Stimulated activated effector memory CD8-positive, alpha-beta T cell treated with anti-CD3 and anti-CD28 coated beads, Interleukin-12 subunit alpha, Interleukin-12 subunit beta, amount 100 ng/mL, for 72 hours (primary cell): ENCODE measurements at regions not wholly inside any gene's neighbourhood (a gene's known extent, or its start where the extent isn't known, plus 50 kb on each side); places are given as distances from the start of the nearest gene placed in this dataset.
A peak's percentile ranks its signal among the peaks of the same experiment; 100 is the strongest.

Source experiments
- ATAC-seq: fragments of 150-1000 bp; cut with Tn5 transposase; 2 replicates; pipeline ENCODE4 v1.10.0; 2021
- DNase-seq, 2 donors: peaks; one replicate each; pipeline ENCODE4 v3.0.0; 2021 to 2022; ENCODE audit warnings: low spot score in 2 of 2
- H3K27ac Mint-ChIP-seq: one replicate; pipeline ENCODE4 v1.8.0; 2022; ENCODE audit warnings: mild to moderate bottlenecking, mixed read lengths
- H3K36me3 Mint-ChIP-seq: one replicate; pipeline ENCODE4 v1.8.0; 2022; ENCODE audit warnings: mild to moderate bottlenecking, mixed read lengths
- H3K4me1 Mint-ChIP-seq: one replicate; pipeline ENCODE4 v1.8.0; 2022; ENCODE audit warnings: mixed read lengths
- H3K4me3 Mint-ChIP-seq: one replicate; pipeline ENCODE4 v1.8.0; 2022; ENCODE audit warnings: mild to moderate bottlenecking, mixed read lengths
- H3K9me3 Mint-ChIP-seq: one replicate; pipeline ENCODE4 v1.8.0; 2022; ENCODE audit warnings: mixed read lengths

DNA sequence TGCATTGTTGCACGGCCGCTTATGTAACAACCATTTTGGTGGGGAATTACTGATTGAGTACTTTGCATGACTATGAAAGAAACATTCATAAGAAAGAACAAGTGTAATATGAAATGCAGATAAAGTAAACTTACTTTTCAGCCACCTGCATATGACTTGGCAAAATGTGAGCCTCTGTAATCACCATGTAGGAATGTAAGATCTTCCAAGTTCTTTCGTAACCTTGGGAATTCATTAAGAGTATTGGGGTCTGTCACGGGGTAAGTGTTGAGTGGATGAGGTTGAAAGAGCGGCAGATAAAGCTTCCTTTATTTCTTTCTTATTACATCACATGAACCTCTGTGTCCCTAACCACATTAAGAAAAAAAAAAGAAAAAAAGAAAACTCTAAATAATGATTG, 348.5 kb upstream of the NR3C2 start:
- Mint-ChIP-seq H3K27ac (no peak overlapping the region), H3K36me3 (no peaks in the 10 kb centered on the region), H3K9me3 (no peaks in the 10 kb centered on the region), H3K4me1 (no peaks in the 10 kb centered on the region), H3K4me3 (no peak overlapping the region)
- ATAC-seq = no peak
- DNase-seq = no peak

DNA sequence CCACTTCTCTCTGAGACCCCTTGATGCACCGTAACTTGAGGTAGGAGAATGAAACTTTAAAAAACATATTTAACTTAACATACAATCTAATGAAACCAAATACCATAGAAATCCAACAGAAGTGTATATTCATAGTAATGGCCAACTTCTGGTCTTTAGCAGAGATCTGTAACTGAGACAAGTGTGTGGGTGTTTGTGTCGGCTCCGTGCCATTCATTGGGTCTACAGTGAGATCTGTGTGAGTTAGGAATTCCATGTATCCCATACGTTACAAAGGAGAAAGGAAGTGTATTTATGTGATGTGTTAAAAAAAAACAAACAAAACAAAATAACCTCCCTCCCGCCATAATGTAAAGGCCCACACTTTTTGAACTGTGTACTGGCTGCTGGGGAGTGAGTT, 348.0 kb upstream of the NR3C2 start:
- no peaks in the 10 kb centered on the region for H3K4me1 Mint-ChIP-seq
- ATAC-seq (no peak), DNase-seq (no peak)
- no peak overlapping the region for H3K4me3 Mint-ChIP-seq
- no peaks in the 10 kb centered on the region for H3K9me3 Mint-ChIP-seq
- no peak overlapping the region for H3K27ac Mint-ChIP-seq
- no peaks in the 10 kb centered on the region for H3K36me3 Mint-ChIP-seq

DNA sequence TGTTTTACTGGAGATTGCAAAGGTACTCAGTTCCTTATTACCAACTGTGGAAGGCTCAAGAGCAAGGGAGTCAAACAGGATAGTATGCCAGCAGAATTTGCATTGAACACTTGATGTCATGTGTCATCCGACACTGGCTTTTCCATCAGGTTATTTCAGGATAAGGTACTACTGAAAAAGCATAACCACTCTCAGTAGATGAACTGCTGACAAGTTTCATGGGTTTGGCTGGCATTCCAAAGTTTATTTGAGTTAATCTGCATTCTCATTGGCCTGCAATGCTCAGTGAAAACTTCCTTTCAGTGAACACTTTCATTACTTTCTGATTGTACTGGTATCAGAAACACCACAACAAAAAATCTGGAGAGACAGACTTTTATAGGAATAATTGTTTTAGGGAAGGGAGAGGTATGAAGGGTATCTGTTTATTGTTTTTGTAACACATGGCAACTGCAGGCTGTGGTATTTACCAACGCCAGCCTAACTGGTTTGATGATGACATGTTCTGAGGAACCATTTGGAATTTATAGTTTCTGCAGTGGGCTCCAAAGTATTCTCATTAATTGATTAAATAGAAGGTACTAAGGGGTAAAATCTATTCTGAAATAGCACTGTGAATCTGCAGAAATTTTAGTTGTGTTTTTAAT, 345.7 kb upstream of the NR3C2 start:
- no peaks in the 10 kb centered on the region for H3K36me3 Mint-ChIP-seq
- no peak overlapping the region for H3K27ac Mint-ChIP-seq
- no peaks in the 10 kb centered on the region for H3K9me3 Mint-ChIP-seq
- H3K4me1 Mint-ChIP-seq = no peaks in the 10 kb centered on the region
- no peak for ATAC-seq
- no peak overlapping the region for H3K4me3 Mint-ChIP-seq
- no peak for DNase-seq

DNA sequence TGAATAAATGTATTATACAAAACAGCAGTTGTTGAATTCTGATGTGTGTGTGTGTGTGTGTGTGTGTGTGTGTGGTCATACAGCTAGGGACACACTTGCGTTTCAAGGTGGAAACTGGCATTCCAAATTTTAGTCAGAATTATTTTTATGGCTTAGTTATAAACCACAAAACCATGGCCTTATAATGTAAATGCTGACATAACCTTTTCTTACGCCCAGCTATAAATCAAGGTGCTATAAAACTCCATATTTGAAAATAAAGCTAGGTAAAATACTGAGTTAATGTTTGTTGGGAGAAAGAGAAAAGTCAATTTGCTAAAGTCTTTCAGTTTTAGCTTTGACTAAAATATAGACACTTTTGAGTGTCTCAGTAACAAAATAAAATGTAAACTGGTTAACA, 345.1 kb upstream of the NR3C2 start:
- H3K4me1 Mint-ChIP-seq = no peaks in the 10 kb centered on the region
- ATAC-seq (no peak), DNase-seq (no peak)
- H3K36me3 Mint-ChIP-seq = no peaks in the 10 kb centered on the region
- no peak overlapping the region for H3K4me3 Mint-ChIP-seq
- no peaks in the 10 kb centered on the region for H3K9me3 Mint-ChIP-seq
- H3K27ac Mint-ChIP-seq = no peak overlapping the region

DNA sequence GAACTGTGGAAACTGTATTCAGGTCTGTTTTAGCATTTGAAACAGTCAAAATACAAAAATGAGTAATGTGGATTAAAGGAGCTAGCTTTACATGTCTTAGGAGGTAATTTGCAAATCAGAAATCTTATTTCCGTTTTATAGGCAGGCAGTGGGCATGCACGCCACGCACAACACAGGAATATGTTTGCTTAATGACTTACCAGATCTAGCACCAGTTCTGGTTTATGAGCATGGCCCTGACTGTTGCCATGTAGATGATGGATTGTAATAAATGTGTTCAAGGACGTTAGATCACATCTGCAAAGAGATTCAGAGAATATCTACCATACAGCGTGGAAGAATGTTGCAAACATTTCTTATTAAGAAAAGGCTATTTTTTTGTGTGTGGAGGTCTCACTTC, 344.5 kb upstream of the NR3C2 start:
- no peaks in the 10 kb centered on the region for H3K4me1 Mint-ChIP-seq
- H3K36me3 Mint-ChIP-seq = no peaks in the 10 kb centered on the region
- H3K27ac Mint-ChIP-seq = no peak overlapping the region
- no peaks in the 10 kb centered on the region for H3K9me3 Mint-ChIP-seq
- DNase-seq = no peak
- no peak overlapping the region for H3K4me3 Mint-ChIP-seq
- no peak for ATAC-seq

DNA sequence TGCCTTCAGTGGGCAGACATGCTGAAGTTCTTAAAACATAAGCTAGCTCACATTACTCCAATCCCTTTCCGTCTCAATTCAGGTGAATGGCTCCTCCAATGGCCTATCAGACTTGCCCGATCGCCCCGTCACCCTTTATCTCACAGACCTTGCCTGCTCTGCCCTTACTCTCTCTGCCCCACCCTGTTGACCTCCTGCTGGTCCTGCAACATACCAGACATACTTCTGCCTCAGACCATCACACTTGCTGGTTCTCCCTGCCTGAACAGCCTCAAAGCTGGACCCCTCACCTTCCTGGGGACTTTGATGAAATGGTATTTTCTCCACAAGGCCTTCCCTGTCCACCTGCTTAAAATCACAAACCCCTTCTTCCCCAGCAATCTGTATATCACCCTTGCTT, 340.1 kb upstream of the NR3C2 start:
- no peak overlapping the region for H3K4me3 Mint-ChIP-seq
- no peaks in the 10 kb centered on the region for H3K36me3 Mint-ChIP-seq
- no peaks in the 10 kb centered on the region for H3K4me1 Mint-ChIP-seq
- H3K27ac Mint-ChIP-seq = no peak overlapping the region
- ATAC-seq = peak; percentile 19
- DNase-seq = no peak
- H3K9me3 Mint-ChIP-seq = no peaks in the 10 kb centered on the region

DNA sequence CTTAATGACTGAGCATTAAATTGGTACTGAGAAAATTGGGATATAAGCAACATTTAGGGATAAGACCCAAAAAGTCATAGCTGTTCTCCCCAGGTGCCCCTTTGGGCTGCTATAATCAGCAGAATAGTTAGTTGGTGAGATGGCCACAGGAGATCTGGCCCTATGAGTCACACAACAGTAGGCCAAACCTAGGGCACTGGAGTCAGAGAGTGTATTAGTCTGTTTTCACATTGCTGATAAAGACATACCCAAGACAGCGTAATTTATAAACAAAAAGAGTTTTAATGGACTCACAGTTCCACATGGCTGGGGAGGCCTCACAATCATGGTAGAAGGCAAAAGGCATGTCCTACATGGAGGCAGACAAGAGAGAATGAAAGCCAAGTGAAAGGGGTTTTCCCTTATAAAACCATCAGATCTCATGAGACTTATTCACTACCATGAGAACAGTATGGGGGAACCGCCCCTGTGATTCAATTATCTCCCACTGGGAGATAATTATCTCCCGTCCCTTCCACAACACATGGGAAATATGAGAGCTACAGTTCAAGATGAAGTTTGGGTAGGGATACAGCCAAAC, 338.3 kb upstream of the NR3C2 start:
- Mint-ChIP-seq H3K9me3 (no peaks in the 10 kb centered on the region), H3K27ac (no peak overlapping the region), H3K4me3 (no peak overlapping the region), H3K36me3 (no peaks in the 10 kb centered on the region), H3K4me1 (no peaks in the 10 kb centered on the region)
- ATAC-seq (no peak), DNase-seq (no peak)

DNA sequence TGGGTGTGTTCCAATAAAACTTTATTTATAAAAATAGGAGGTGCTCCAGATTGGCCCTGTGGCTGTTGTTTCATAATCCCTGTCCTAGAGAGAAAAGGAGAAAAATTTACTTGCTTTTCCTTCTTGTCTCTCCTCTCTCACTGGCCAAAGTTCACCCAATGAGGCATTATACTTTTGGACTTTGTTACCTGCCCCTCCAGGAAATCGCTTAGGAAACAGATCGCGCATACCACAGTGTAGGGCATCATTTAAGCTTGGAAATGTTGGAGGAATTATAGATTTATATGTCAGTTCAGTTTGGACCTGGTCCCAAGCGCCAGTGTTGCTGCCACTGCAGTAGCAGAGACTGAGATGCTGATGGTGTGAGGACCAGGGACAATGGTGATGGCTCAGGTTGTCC, 337.6 kb upstream of the NR3C2 start:
- ATAC-seq (no peak), DNase-seq (no peak)
- Mint-ChIP-seq H3K36me3 (no peaks in the 10 kb centered on the region), H3K27ac (no peak overlapping the region), H3K4me1 (no peaks in the 10 kb centered on the region), H3K4me3 (no peak overlapping the region), H3K9me3 (no peaks in the 10 kb centered on the region)

DNA sequence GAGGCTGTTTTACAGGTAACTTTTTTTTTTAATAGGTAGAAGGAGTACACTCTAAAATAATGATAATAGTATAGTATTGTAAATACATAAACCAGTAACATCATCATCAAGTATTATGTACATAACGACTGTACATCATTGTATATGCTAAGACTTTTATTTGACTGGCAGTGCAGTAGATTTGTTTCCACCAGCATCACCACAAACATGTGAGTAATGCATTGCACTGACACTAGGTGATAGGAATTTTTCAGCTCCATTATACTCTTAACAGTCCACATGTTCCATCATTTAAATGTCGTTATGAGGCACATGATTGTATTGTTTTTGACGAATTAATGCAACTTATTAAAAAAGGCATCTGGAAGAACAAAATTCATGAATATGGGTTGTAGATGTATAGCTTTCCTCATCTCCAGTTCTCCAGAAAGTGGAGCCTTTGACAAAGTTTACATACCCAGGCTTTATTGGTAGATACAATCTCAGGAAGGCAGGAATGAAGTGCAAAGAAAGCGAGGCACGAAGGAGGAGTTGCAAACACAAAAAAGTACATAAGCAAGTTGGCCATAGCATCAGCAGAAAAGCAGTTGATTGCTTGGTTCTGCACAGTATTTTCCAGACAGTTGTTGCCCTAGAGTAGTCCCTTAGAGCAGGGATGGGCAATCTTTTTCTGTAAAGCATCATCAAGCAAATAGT, 336.9 kb upstream of the NR3C2 start:
- Mint-ChIP-seq H3K9me3 (no peaks in the 10 kb centered on the region), H3K27ac (no peak overlapping the region), H3K4me1 (no peaks in the 10 kb centered on the region), H3K36me3 (no peaks in the 10 kb centered on the region), H3K4me3 (no peak overlapping the region)
- no peak for ATAC-seq
- DNase-seq = no peak

DNA sequence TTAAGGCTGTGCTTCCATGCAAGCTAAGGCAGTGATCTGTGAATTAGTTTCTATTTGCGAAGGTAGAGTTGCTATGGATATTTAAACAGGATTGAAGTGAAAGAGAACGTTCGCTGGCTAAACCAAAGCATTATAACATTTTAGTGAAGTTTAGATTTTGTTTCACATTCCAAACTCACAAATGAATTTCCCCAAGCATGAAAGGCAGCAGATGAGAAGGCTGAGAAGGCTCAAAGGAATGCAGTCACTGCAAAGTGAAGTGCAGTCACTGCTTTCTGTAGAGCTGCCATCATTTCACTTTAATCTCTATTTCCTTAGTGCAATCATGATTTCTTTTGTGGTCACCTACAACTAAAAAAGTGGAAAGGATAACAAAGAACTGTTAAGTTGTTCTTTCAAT, 334.7 kb upstream of the NR3C2 start:
- no peaks in the 10 kb centered on the region for H3K9me3 Mint-ChIP-seq
- no peaks in the 10 kb centered on the region for H3K36me3 Mint-ChIP-seq
- no peaks in the 10 kb centered on the region for H3K4me1 Mint-ChIP-seq
- H3K27ac Mint-ChIP-seq = no peak overlapping the region
- DNase-seq (no peak), ATAC-seq (no peak)
- H3K4me3 Mint-ChIP-seq = no peak overlapping the region

DNA sequence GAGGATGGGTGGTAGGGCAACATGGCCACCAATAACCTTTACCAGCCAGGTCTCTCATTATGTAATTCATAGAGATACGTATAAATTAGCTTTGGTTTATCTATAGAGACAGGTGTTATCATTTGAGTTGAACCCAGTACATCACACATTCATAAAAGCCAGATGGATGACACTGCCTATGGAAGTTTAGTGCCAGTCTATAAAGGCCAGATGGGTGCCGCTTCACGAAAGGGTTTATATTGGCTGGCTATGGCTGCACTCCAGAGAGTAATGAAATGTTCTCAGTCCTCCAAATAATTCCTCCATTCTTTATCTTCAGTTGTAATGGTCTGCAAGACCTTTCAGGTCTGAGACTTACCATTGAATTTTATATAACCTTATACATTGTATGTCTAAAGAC, 331.9 kb upstream of the NR3C2 start:
- Mint-ChIP-seq H3K27ac (no peak overlapping the region), H3K9me3 (no peaks in the 10 kb centered on the region), H3K36me3 (no peaks in the 10 kb centered on the region), H3K4me1 (no peaks in the 10 kb centered on the region), H3K4me3 (no peak overlapping the region)
- DNase-seq (no peak), ATAC-seq (no peak)

DNA sequence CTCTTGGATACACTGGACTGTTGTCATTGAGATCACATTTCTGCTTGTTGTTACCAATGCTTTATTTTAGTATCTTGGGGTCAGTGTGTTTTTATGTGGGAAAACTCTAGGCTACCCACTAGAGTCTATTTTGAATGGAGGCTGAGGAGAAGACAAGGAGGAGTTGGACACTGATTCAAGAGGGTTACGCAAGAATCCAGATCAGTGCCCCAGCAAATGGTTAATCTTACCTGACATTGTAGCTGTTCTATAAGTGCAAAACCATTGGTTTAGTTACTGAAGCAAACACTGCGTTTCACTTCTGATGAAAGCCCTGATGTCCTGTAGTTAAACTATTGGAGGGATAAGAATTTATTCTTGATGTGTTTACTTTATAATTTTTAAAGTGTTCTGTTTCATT, 331.1 kb upstream of the NR3C2 start:
- Mint-ChIP-seq H3K4me3 (no peak overlapping the region), H3K4me1 (no peaks in the 10 kb centered on the region)

DNA sequence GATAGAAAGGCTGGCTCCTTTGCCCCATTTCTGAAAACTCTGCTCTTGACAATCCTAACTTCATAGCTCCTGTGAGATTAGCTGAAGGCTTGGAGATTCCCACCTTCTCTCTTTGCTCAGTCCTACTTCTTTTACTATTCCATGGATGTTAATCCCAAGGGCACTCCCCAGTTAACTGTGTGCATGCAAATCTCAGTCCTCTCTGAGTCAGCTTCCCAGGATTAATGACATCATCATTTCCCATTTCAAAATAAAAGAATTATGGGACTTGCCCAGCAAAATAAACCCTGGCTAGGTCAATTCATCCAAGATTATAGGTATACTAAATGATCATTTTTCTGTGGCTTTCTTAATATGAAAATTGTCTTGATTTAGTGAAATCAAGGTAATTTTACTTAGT, 328.6 kb upstream of the NR3C2 start:
- no peak for ATAC-seq
- no peak overlapping the region for H3K4me3 Mint-ChIP-seq

More for the DNA sequence above, 331.1 kb upstream of the NR3C2 start:
- Mint-ChIP-seq H3K36me3 (no peaks in the 10 kb centered on the region), H3K27ac (no peak overlapping the region), H3K9me3 (no peaks in the 10 kb centered on the region)
- DNase-seq (no peak), ATAC-seq (no peak)

DNA sequence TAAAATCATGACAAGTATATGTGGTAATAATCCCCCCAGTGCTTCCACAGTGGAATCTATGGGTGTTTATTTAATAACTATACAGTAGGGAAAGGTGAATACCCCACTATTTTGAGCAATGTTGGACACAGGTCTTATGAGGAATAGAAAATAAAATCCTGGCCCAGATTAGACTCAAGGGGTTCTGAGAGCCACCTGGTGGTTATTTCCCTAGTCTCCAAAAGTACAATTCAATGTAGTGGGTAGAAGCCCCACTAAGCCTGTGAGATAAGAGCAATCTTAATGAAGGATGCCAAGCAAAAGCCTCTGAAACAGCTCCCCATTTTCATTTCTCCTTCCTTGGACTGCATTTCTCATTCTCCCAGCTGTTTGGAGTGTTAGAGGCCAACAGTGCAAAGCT, 328.2 kb upstream of the NR3C2 start:
- H3K27ac Mint-ChIP-seq = no peak overlapping the region
- no peaks in the 10 kb centered on the region for H3K4me1 Mint-ChIP-seq
- H3K9me3 Mint-ChIP-seq = no peaks in the 10 kb centered on the region
- DNase-seq (no peak), ATAC-seq (no peak)
- no peaks in the 10 kb centered on the region for H3K36me3 Mint-ChIP-seq
- no peak overlapping the region for H3K4me3 Mint-ChIP-seq

More for the DNA sequence above, 328.6 kb upstream of the NR3C2 start:
- H3K27ac Mint-ChIP-seq = no peak overlapping the region
- no peaks in the 10 kb centered on the region for H3K4me1 Mint-ChIP-seq
- no peaks in the 10 kb centered on the region for H3K9me3 Mint-ChIP-seq
- H3K36me3 Mint-ChIP-seq = no peaks in the 10 kb centered on the region
- no peak for DNase-seq

DNA sequence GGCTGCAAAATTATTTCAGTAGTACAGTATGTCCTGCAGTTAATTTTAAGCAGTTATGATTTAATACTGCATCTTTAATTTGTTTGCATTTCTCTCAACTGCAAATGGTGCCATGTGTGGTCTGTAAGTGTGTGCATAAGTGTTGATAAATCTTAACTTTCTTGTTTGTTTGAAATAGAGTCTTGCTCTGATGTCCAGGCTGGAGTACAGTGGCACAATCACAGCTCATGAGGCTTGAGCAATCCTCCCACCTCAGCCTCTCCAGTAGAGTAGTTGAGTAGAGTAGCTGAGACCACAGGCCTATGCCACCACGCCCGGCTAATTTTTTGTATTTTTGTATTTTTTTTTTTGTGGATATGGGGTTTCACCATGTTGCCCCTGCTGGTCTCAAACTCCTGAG, 322.5 kb upstream of the NR3C2 start:
- no peak for DNase-seq
- Mint-ChIP-seq H3K27ac (no peak overlapping the region), H3K4me3 (no peak overlapping the region), H3K9me3 (peaks cover 10% of the 10 kb centered on the region), H3K36me3 (no peaks in the 10 kb centered on the region), H3K4me1 (no peaks in the 10 kb centered on the region)
- ATAC-seq = no peak

DNA sequence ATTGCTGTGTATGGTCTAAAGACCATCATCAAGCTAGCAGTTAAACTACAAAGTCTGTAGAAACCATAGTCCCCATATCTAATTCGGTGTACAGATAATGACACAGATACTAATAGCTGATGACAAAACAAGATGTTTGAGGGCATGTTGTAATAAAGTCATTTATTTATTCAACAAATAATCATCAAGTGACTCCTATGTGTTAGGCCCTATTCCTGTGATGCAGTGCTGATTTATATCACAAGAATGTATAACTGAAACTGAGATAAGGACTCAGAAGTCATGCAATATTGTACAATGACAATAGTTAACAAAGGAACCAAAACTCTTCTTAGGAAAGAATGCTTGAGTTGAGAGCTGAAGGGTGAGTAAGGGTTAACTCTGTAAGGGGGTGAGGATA, 315.0 kb upstream of the NR3C2 start:
- H3K9me3 Mint-ChIP-seq = peaks cover 26% of the 10 kb centered on the region
- DNase-seq = no peak
- no peaks in the 10 kb centered on the region for H3K36me3 Mint-ChIP-seq
- H3K4me3 Mint-ChIP-seq = no peak overlapping the region
- no peak for ATAC-seq
- H3K4me1 Mint-ChIP-seq = no peaks in the 10 kb centered on the region
- H3K27ac Mint-ChIP-seq = no peak overlapping the region
